Hematopoietic multipotent progenitor cell treated with erythropoietin and hydrocortisone succinate and interleukin-3 and kit ligand, for 15 days (in vitro differentiated cells): ENCODE measurements at regions not wholly inside any gene's neighbourhood (a gene's known extent, or its start where the extent isn't known, plus 50 kb on each side); places are given as distances from the start of the nearest gene placed in this dataset.

ENCODE experiments used
- DNase-seq: peaks from one replicate; pipeline ENCODE4 v3.0.0-alpha.2; 2015; ENCODE audit warnings: low spot score

DNA sequence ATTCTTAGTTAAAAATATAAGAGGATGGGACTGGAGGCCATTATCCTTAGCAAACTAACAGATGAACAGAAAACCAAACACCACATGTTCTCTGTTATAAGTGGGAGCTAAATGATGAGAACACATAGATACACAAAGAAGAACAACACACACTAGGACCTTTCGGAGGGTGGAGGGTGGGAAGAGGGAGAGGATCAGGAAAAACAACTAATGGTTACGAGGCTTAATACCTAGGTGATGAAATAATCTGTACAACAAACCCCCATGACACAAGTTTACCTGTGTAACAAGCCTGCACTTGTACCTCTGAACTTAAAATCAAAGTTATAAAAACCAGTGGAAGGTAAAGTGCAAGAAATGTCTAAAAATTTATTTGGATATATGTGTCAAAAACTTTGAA, 1047.4 kb upstream of the C9orf72 start:
- no peak for DNase-seq

DNA sequence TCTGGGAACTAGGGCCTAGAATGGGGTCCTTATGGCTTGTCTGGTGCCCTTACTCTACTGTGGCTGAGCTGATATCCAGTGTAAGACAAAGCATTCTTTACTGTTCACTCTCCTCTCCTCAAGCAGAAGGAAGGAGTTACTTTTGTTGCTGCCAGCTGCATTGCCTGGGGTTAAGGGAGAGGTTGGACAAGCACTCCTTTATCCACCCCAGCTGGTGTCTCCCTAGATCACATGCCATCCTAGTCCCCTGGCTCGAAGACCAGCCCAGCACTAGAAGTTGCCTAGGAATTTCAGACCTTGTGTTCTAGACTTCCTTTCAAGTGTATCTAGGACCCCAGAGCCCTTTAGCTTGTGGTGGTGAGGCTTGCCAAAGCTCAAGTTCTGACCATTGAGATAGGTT, 1051.5 kb upstream of the C9orf72 start:
- no peak for DNase-seq

DNA sequence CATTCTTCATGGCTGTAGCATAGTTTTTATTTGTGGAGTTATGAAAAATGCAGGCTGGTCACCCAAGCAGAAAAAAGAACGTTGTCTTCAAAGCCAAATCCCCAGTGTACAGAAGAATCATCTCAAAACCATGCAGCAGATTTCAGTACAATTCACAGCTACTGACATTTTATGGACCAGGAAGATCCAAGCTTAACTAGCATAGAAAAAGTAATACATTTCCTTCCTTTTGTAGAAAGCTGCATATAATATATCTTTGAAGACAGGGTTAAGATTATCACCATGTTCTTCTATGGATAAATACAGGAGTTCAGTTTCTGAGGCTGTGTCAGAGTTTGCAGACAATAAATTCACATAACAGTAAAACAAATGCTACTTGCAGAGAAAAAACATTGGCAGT, 1054.8 kb upstream of the C9orf72 start:
- DNase-seq, result no peak

DNA sequence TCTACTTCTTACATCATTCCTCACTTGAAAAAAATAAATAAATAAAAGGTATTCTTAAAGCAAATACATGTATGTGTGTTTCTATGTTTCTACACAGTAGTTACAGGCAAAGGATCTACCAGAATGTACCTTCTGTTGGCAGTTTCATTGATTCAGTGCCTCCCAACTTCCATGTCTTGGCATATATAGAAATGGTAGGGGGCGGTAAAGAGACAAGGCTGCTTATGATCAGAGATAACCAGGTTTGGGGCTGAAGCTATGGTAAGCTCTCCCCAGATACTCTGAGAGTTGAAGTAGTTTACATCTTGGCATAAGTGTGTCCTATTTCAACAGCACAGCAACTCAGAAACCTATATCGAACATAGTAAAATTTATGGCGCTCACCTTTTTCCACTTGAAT, 1075.4 kb upstream of the C9orf72 start:
- DNase-seq, result no peak

DNA sequence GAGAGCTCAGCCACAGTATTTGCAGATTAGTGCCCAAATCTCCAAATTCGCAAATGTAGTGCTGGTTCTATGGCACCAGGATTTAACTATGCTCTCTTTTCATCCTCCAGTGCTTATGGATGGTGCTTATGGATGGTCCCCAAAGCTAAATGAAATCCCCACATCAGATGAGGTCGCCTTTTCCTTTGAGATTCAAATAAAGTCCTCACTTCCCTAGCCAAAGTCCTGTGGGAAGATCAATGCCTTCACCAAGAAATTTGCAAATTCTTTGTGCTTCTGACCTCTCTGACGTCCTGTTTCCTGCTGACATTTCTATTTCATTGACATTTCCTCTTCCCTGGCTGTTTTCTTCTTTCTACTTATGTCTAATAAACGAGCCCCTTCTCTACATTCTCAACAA, 1077.0 kb upstream of the C9orf72 start:
- DNase-seq, result no peak

DNA sequence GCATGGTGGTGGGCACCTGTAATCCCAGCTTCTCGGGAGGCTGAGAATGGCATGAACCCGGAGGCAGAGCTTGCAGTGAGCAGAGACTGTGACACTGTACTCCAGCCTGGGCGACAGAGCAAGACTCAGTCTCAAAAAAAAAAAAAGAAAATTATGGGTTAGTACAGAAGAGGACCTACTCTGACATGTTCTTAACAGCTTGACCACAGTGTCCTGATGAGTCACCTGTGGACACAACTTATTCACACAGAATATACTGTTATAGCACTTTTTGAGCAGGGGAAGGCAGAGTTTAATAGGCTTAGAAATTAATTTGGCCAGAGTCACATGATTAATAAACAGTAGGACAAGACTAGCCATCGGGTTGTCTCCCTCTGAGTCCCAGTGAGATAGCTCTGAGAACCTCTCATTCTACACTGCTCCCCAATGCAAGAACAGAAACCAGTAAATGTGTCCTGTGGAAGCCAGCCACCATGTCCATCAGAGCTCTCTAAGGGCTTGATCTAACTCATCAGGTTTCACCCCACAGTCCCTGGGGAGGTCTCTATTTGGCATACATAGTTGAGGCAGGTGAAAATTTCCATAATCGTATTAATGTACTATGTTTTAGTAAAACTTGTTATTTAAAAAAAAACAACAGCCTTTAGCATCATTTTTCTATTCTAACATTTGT, 1077.9 kb upstream of the C9orf72 start:
- no peak for DNase-seq

DNA sequence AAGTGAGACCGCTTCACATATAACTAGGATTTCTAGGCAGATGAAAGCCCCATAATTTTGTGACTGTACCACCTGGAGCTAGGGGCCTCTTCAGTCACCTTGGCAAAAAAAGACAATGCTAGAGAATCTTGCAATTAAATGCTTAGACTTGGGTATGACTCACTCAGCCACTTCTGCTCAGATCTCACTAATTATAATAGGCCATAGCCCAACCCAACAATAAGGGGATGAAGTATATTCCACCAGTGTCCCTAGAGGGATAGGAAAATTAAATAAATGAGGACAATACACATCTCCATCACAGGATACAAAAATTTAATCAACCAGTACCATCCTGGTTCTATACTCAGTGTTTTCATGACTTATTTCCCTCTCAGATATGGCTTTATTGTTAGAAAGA, 1079.9 kb upstream of the C9orf72 start:
- DNase-seq, result no peak

DNA sequence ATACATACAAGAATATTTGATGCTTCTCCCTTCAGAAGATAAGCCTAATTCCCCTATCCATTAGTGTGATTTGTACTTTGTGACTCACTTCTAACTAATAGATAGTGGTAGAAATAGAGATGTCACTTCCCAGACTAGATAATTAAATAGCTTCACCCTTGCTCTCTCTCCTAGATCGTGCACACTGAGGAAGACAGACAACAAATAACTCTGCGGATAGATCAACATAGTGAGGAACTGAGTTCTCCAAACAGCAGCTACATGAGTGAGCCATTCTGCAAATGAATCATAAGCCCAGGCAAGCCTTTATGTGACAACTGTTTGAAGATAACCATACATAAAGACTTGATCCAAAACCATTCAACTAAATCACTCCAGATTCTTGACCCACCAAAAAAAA, 1083.4 kb upstream of the C9orf72 start:
- DNase-seq, result no peak

DNA sequence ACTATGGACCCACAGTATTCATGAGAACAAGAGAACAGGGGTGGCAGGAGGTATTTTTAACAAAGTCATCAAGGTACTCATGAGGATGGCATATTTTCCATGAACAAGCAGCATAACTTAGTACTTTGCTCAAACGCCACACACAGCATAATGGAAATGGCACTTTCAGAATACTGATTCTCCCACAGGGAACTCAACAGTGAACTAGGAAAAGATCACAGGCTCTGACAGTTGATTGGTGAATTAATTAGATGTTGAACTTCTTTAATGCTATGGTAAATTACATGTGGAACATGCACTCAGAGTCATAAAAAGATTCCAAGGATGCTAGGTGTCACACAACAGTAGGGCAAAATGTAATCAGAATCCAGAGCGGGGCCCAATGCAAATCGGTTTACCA, 1088.6 kb upstream of the C9orf72 start:
- no peak for DNase-seq

DNA sequence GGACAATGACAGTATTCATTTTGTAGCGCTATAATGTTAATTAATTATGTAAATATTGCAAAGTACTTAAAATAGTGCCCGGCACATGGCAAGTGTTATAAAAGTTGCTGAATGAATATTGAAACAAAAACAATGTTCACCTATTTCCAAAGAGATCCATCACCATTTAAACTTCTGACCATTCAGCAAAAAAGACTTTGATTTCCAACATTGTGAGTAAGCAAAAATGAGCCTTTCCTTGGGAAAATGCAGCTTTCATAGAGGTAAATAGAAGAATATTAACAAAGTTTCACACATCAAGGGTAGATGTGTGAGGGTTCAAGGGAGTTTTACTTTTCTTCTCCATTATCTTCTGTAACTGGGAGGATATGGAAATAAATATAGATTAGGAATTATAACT, 1089.4 kb upstream of the C9orf72 start:
- DNase-seq, result no peak

DNA sequence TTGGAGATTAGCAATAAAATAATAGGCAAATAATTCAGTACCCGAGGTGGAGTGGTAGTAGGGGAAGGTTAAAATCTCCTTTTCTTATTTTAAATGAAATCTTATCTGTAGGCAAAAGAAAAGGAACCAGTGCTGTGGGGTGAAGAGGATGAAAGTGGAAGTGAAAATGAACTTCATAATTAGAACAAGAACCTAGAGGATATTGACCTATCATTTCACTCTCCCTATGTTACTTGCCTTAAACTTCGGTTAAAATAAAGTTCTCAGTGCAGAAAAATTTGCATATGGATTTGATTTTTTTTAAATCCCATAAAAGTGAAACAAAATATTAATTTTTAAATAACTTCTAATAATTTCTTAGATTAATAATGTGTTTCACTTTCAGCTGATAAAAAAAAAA, 1094.9 kb upstream of the C9orf72 start:
- DNase-seq, result no peak

DNA sequence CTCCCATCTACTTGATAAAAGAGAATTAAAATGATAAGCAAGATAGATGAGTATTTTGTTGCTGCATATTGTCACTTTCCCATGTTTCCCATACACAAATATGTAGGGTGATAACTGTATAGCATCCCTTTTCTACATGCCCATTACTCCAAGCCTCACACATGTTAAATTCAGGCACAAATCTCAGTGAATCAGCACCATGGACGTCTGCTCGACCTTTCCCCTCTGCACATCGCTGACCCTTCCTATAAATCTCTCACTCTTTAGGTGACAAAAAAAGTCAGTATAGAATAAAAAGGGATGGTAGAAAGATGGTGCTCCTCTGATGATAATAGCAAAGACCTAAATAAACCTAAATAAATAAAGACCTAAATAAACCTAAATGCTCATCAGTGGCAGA, 1097.7 kb upstream of the C9orf72 start:
- DNase-seq, result no peak

DNA sequence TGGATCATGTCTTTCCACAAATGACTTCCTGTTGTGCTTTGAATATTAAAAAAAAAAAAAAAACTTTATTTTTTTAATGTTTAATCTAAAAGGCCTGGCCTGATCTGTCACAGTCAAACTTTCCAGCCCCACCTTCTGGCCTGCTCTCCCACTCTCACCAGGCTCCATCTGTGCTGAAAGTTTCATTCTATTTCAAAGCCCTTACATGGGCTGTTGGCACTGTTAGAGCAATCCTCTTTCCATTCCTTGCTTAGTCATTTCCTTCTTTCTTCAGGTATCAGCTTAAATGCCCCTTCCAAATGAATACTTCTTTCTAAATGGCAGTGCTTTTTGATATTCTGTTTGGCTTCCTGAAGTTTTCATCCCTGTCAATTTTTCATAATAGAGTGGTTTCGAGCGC, 1104.8 kb upstream of the C9orf72 start:
- no peak for DNase-seq

DNA sequence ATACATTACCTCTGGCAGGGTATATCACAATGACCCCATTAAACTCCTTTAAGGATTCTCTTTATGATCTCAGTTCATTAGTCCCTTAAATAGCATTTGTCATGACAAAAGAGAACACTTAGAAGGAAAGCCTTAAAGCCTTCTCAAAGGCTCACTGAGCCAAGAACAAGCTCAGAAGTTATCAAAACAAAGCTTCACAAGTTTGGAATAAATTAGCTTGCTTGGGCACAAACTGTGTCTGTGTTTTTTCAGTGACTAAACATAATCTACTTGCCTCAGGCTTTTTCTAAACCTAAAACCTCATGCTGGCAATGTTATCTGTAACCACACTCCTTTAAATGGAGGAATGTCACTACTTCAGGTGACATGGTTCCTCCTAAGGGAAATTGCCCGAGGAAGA, 1114.9 kb upstream of the C9orf72 start:
- DNase-seq, result no peak

DNA sequence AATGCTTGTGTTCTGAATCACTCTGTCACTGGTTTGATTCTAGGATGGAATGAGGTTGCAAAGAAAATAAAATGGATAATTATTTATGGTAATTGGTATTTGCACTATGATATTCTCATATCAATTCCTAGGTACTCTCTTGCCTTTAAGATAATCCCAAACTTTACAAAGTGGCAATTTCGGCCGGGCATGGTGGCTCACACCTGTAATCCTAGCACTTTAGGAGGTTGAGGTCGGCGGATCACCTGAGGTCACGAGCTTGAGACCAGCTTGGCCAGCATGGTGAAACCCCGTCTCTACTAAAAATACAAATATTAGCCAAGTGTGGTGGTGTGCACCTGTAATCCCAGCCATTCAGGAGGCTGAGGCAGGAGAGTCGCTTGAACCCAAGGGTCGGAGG, 1118.7 kb upstream of the C9orf72 start:
- no peak for DNase-seq

DNA sequence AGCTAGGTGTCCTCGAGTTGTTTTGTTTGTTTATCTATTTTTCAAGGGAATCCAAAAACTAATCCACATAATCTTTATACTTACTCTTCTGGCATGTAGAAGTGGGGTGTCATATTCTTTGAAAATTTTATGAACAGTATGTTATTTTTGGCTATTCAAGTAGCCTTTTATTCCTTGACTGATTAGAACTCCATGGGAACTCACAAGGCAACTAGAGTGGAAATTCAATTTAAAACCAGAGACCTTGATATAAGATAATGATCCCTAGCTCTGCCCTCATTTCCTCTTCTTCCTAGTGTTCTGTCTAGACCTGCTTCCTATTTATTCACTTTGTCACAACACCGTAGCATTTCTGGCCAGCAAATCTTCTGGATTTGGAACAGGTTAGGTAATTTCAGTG, 1123.7 kb upstream of the C9orf72 start:
- DNase-seq, result no peak

DNA sequence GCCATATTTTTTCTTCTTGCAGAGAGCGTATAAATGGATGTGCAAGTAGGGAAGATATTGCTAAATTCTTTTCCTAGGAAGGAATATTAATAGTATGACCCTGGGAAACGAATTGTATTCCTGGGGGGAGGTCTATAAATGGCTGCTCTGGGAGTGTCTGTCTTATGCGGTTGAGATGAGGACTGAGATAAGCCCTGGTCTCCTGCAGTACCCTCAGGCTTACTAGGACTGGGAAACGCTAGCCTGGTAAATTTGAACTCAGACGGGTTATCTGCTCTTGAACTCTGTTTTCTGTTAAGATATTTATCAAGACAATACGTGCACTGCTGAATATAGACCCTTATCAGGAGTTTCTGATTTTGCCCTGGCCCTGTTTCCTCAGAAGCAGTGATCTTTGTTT, 1126.4 kb upstream of the C9orf72 start:
- DNase-seq, result no peak

DNA sequence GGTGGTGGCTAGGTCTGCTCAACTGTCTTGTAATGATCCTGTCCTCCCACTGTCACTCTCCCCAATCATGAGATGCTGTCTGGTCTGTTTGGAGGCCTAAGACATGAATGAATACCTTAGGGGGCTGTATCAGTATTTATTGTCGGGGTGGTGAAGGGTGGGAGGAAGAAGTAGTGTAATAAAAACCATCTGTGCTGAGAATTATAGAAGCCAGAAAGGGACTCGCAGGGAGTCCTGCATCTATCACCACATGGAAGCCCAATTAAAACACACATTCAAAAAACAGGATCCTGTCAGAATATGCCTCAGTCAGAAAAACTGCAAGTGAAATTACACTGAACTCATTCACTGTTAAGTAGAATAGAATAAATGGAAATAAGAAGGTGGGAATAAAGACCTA, 1134.3 kb upstream of the C9orf72 start:
- no peak for DNase-seq

DNA sequence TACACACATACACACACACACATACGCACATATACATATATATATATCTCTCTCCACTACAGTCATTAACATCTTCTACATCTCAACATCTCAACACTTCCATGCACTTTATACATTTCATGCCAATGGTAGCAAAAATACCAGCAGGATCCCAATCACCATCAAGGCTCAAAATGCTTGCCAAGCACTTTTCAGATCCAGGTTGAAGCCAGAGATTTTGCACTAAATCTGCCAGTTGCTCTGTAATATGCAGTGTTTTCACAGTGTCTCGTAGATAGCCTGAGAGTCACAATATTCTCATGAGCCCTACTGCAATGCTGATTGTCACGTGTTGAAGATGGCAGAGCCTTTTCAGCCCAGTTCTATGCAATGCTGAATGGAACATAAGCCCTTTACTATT, 1140.9 kb upstream of the C9orf72 start:
- no peak for DNase-seq

DNA sequence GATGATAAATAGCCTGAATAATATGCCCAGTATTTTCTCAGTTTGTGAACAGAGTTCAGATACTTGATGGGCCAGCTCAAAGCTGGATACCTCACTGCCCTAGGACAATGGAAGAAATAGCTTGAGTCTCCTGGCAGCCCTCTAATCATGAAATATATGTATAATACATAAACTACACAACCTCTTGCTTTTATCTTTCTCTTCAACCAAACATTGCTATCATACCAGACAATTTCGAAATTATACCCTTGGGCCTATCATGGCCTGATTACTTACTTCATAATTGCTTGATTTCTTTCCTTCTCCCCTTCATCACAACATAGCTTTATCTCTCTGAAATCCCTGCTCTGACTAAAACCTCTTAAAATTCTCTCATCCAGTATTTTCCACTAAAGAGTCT, 1144.9 kb upstream of the C9orf72 start:
- DNase-seq, result no peak

DNA sequence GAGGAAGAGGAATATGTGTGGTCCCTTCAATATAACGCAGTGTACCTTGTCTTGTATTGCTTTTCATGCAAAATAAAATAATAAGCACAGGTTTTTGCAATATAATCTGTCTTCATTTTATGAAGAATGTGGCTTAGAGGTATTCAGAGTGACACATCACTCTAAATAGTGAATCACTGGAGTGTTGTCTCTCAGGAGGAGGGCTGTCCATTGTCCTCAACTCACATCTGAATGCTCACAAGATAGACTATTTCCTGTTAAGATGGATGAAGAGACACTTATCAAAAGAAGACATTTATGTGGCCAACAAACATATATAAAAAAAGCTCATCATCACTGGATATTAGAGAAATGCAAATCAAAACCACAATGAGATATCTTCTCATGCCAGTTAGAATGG, 1147.5 kb upstream of the C9orf72 start:
- DNase-seq, result no peak

DNA sequence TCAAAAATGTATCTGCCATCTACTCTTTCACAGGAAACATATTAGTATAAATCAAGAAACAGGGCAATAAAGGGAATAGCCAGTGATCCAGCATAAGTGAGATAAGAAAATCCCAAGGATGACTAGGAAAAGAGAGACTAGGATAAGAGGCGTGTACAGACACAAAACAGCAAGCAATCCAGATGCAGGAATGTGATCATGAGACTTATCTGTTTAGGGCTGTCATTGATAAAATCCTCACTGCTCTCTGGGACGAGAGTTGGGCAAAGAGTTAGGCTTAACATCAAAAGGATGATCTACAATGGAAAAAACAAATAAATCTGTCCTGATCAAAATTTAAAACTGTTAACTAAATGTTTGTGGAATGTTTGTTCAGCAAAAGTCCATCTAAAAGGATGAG, 1156.8 kb upstream of the C9orf72 start:
- no peak for DNase-seq

DNA sequence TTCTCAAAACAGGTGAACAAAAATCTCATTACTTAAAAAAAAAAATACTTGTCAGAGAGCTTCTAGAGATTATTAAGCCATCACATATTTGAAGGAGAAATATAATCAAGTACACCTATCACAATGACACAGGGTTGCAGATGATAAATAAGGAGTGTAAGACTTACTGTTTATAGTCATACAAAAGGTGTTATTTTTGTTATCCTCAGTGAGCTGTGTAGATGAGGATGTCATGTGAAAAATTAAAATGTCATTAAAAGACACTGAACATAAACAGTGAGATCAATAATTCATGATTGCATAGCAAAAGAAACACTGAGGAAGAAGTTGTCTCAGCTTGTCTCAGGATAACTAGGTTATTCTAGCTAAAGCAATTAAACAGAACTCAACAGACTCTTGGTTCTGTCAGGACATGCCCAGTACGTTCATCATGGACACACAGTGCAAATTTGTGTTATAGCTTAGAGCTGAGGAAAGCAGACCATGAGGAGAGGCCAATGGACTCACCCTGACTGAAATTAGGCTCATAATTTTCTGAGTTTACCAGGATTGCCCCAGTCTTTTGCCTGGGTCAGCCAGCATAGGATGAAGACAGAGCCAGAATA, 1162.6 kb upstream of the C9orf72 start:
- DNase-seq, result no peak

DNA sequence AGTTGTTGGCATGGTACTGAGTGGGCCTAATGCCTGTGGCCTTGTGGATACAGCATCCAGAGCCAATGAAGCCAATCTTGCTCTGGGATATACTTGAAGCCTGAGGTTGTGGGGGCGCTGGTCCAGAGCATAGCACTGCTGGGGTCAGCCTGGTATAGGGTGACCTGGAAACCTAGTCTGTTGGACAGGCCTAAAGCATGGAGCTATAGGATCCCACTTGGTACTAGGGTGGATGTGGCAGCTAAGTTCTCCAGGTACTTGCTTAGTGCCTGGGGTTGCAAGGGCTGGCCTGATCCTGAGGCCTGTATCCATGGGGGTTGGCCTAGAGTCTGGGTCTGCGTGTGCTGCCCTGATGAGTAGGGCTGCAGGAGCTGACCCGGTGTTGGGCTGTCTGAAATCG, 1168.2 kb upstream of the C9orf72 start:
- no peak for DNase-seq
